Ovary (tissue), 3 donors: ENCODE measurements at regions not wholly inside any gene's neighbourhood (a gene's known extent, or its start where the extent isn't known, plus 50 kb on each side); places are given as distances from the start of the nearest gene placed in this dataset.

Experiments
- CTCF ChIP-seq, 3 donors: fragments of 450-650 bp in 2 of 3; fragments of 200-600 bp in 1 of 3; IDR thresholded peaks; one replicate each; pipeline versions ENCODE4 v1.5.1 to v1.8.0; 2016 to 2022; ENCODE audit warnings: antibody characterized with exemption in 3 of 3, mild to moderate bottlenecking in 1 of 3
- POLR2A ChIP-seq: fragments of 450-650 bp; IDR thresholded peaks from one replicate; pipeline ENCODE4 v1.6.1; 2017; ENCODE audit warnings: antibody characterized with exemption, mild to moderate bottlenecking, moderate library complexity
- donor health status: DM: no; HTN: no; CAD: no.

GRCh38 chr9:102609461-102609860, 385.7 kb upstream of the CYLC2 start:
- TF ChIP-seq CTCF (IDR thresholded peaks at IDR 0.05) (no peak), POLR2A (no peak)
